ENCODE measurements at regions not wholly inside any gene's neighbourhood (a gene's known extent, or its start where the extent isn't known, plus 50 kb on each side); places are given as distances from the start of the nearest gene placed in this dataset.

GRCh38 chr9:6160579-6160978, 55.0 kb upstream of the IL33 start:
- Histone ChIP-seq H3K4me2 (no peak overlapping the region), H3K27me3 (ENCODE audit: insufficient read depth) (no peaks in the 10 kb centered on the region), H4K20me1 (replicated peaks; ENCODE audit: insufficient read depth) (no peaks in the 10 kb centered on the region), H3K4me1 (ENCODE audit: insufficient read depth) (no peaks in the 10 kb centered on the region), H3K36me3 (ENCODE audit: insufficient read depth) (0 out of 2 replicates have a peak, but pooled peaks cover 8% of the 10 kb centered on the region), H3K27ac (ENCODE audit: low read depth) (no peak overlapping the region), H3F3A (replicated peaks; ENCODE audit: low read depth) (no peaks in the 10 kb centered on the region), H3K9me2 (ENCODE audit: insufficient read depth) (no peaks in the 10 kb centered on the region), H3K79me2 (replicated peaks; ENCODE audit: insufficient read depth) (no peaks in the 10 kb centered on the region), H3K4me3 (no peak overlapping the region), H2AFZ (no peak overlapping the region)
- DNase-seq (ENCODE audit: low spot score) (no peak), ATAC-seq (no peak)
- H3K4me3 Mint-ChIP-seq = no peak overlapping the region
- H3K36me3 Mint-ChIP-seq (ENCODE audit: low read depth) = peaks cover 19% of the 10 kb centered on the region
- no peak overlapping the region for H3K27ac Mint-ChIP-seq
- H3K27me3 Mint-ChIP-seq (ENCODE audit: insufficient read depth, low read depth, poor library complexity) = no peaks in the 10 kb centered on the region
- H3K9me3 Mint-ChIP-seq = peaks cover 24% of the 10 kb centered on the region
- no peaks in the 10 kb centered on the region; the same call in 1 of the 3 replicates for H3K4me1 Mint-ChIP-seq
- TF ChIP-seq ZNF462 (CRISPR knock-in tag; IDR thresholded peaks at IDR 0.05) = no peak
- TF ChIP-seq ZNF114 (CRISPR knock-in tag; IDR thresholded peaks at IDR 0.05) = no peak
- TF ChIP-seq STAT1 (IDR thresholded peaks at IDR 0.05; ENCODE audit: unreplicated experiment) = no peak
- TF ChIP-seq EZH2 (IDR thresholded peaks at IDR 0.05; ENCODE audit: low read depth, unreplicated experiment) = no peak
- TF ChIP-seq REST (IDR thresholded peaks at IDR 0.05; ENCODE audit: unreplicated experiment) = no peak
- no peak for TF ChIP-seq JUNB (IDR thresholded peaks at IDR 0.05; ENCODE audit: unreplicated experiment)
- TF ChIP-seq POLR2AphosphoS5 (IDR thresholded peaks at IDR 0.05; ENCODE audit: low read depth) = no peak
- no peak for TF ChIP-seq ETS1 (IDR thresholded peaks at IDR 0.05)
- TF ChIP-seq CTCF (conservative IDR thresholded peaks at IDR 0.05; ENCODE audit: low read depth in 2 of 2) = no peak
- no peak for TF ChIP-seq ZNF331 (CRISPR knock-in tag; IDR thresholded peaks at IDR 0.05; ENCODE audit: low read depth)
- no peak for TF ChIP-seq NANOG (IDR thresholded peaks at IDR 0.05; ENCODE audit: borderline replicate concordance)
- TF ChIP-seq EZH2phosphoT487 (IDR thresholded peaks at IDR 0.05; ENCODE audit: unreplicated experiment) = no peak
- no peak for TF ChIP-seq CREB1 (CRISPR knock-in tag; IDR thresholded peaks at IDR 0.05; ENCODE audit: low read depth)

Data from GM23338 (cell line).